AG09309 (cell line): ENCODE measurements at regions not wholly inside any gene's neighbourhood (a gene's known extent, or its start where the extent isn't known, plus 50 kb on each side); places are given as distances from the start of the nearest gene placed in this dataset.

Experiments used
- DNase-seq: peaks from one replicate; pipeline ENCODE4 v3.0.0-alpha.2; 2010; ENCODE audit warnings: low read depth
- H3K4me3 ChIP-seq: 2 replicates; pipeline ENCODE4 v1.5.1; 2011; ENCODE audit warnings: mild to moderate bottlenecking, low read depth, low read length, moderate library complexity; ENCODE audit not compliant: control insufficient read depth
- CTCF ChIP-seq: IDR thresholded peaks from 2 replicates; pipeline ENCODE4 v1.5.1; 2011; ENCODE audit warnings: mild to moderate bottlenecking, low read depth, low read length, inconsistent platforms; ENCODE audit not compliant: insufficient read depth, control insufficient read depth; ENCODE audit errors: missing control alignments

DNA sequence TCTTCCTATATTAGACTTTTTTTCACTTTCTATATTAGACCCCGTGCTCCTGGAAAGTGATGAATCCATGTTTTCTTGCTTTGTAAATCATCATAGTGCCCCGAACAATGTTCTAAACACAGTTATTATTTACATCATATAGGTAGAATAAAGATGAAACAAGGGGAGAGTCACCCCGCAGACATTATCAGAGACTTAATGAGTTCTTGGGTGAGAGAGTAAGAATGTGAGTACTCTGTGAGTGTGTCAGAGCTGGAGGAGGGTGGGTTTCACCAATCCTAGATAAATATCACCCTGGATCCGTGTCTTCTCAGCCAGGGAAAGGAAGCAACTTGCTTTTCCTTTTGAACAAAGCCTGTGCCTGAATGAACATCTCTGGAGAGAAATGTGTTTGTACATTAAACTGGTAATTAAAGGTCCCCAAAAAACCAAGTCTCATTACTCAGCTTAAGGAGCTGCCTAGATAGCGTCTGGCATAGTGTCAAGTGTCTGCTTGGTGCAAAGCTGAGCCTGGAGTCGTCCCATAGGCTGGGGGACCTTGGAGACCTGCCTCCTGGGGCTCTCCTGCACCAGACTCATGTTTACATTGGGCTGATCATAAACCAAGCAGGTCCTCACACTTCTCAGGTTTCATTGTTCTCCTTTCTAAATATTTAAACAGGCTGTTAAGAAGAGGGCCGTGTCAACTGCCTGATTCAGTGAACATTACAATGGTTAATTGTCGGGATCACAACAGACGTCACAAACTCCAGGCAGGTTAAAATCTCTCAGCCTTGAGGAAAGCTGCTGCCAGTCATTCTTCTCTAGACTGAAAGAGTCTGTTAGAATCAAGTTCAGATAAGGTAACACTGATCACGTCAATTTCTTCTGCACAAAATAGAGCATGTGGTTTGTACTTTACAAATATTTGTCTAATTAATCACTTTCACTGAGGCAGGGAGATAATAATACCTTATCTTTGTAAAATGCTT lies 179.7 kb upstream of the MYLIP start:
- TF ChIP-seq CTCF, result no peak
- DNase-seq, result no peak

DNA sequence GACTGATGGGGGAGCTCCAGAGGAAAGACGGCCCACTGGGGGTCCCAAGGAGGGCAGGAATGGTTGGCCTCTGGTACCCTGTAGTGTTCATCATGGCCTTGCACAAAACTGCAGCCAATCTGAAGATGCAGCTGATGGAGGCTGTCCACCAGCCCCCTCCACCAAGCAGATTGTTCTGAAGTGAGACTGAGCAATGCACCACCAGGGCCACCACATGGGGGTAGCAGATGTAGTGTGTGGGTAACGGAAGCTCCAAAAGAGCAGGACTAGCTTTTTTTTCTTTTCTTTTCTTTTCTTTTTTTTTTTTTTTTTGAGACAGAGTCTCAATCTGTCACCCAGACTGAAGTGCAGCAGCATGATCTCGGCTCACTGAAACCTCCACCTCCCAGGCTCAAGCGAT lies 181.0 kb upstream of the MYLIP start:
- no peak for DNase-seq
- TF ChIP-seq CTCF, result no peak

More for the DNA sequence above, 179.7 kb upstream of the MYLIP start:
- no peak overlapping the region for H3K4me3 ChIP-seq

DNA sequence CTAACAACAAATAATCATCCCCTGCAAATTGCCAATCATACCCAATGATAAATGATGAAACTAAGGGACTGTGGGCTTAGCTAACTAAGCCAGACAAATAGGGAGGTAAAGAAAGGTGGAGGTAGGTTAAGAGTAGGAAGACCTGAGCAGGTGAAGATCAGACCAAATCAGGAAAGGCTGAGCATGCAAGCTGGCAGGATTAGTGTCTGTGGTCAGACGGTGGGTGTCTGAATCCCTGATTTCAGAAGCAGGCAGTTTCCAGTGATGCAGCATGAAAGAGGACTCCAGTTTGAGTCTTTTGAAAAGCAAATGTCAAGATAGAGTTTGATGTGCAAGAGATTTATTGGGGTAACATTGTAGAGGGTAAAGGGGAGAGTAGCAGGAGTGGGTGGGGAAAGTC lies 181.4 kb upstream of the MYLIP start:
- no peak for DNase-seq
- H3K4me3 ChIP-seq, result no peak overlapping the region
- TF ChIP-seq CTCF, result no peak

More for the DNA sequence above, 181.0 kb upstream of the MYLIP start:
- H3K4me3 ChIP-seq, result no peak overlapping the region

DNA sequence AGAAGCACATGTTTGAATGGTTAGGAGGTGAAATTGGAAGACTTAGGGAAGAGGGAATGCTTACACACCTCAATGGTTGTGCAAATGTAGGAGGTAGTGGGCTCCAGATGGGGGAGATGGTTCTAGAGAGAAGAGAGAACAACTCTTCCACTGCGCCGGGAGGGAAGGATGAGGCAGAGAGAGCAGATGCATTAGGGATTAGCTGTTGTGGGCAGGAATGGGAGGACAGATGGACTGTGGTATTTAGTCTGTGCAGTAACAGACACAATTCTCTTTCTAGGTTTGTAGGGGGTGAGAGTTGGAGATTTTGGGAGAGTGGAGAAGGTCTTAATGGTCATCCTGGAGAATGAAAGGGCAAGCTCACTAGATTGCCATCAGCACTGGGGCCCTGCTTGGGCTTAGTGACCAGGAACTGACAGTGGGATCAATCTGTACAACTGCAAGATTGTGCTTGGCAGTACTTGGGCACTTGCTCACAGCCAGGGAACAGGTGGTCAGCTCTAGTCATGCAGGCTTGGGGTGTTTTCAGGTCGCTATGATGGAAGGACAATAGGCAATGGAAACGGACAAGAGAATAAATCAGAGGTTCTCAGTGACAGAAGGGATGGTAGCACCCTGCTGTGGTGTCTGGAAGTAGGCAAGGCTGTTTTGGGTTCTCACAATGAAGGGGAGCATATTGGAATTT lies 182.0 kb upstream of the MYLIP start:
- no peak overlapping the region for H3K4me3 ChIP-seq
- no peak for TF ChIP-seq CTCF
- no peak for DNase-seq

- no peak for DNase-seq
- H3K4me3 ChIP-seq, result no peak overlapping the region
- TF ChIP-seq CTCF, result no peak
Measured at GRCh38 chr6:15945593-15946159, 183.2 kb upstream of the MYLIP start.

DNA sequence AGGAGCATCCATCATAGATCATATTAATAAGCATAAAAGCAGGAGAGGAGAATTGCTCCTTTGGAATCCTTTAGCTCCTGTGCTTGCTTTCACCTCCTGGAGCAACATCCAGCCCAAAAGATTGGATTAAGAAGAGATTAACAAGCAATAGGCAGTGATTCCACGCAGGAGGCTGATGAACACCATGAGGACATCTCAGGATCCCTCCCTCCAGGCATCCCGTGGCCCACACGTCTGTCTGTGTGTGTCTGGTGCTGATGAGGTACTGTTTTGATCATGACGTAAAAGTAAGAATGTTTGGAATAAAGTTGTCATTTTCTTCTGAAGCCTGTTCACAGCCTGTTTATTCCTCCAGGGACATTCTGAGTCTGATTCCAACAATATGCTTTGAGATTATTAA lies 185.5 kb upstream of the MYLIP start:
- TF ChIP-seq CTCF, result no peak
- DNase-seq, result no peak
- no peak overlapping the region for H3K4me3 ChIP-seq
